ENCODE measurements at regions not wholly inside any gene's neighbourhood (a gene's known extent, or its start where the extent isn't known, plus 50 kb on each side); places are given as distances from the start of the nearest gene placed in this dataset.

GRCh38 chr7:45257284-45257683, 99.7 kb downstream of the RAMP3 start:
- no peak for ATAC-seq
- BruUV-seq (replicated peaks): no TSS peak
- H3K36me3 ChIP-seq (ENCODE audit: control insufficient read depth, insufficient read depth, low read length): no peaks in the 10 kb centered on the region
- ChIA-PET POLR2A (no interaction called here), CTCF (no interaction called here)
- H3K9me3 ChIP-seq (ENCODE audit: control insufficient read depth, insufficient read depth, low read depth, low read length): no peaks in the 10 kb centered on the region
- H3K27ac ChIP-seq (ENCODE audit: low read length): no peak overlapping the region
- TF ChIP-seq POLR2AphosphoS5 (IDR thresholded peaks at IDR 0.05; ENCODE audit: low read depth, low read length) (no peak), SIN3A (IDR thresholded peaks at IDR 0.05; ENCODE audit: borderline replicate concordance, insufficient read depth, low read depth, low read length) (no peak), CTCF (IDR thresholded peaks at IDR 0.05) (no peak), TCF7L2 (IDR thresholded peaks at IDR 0.05; ENCODE audit: low read depth, low read length) (no peak)
- TF ChIP-seq, protein P1, sequence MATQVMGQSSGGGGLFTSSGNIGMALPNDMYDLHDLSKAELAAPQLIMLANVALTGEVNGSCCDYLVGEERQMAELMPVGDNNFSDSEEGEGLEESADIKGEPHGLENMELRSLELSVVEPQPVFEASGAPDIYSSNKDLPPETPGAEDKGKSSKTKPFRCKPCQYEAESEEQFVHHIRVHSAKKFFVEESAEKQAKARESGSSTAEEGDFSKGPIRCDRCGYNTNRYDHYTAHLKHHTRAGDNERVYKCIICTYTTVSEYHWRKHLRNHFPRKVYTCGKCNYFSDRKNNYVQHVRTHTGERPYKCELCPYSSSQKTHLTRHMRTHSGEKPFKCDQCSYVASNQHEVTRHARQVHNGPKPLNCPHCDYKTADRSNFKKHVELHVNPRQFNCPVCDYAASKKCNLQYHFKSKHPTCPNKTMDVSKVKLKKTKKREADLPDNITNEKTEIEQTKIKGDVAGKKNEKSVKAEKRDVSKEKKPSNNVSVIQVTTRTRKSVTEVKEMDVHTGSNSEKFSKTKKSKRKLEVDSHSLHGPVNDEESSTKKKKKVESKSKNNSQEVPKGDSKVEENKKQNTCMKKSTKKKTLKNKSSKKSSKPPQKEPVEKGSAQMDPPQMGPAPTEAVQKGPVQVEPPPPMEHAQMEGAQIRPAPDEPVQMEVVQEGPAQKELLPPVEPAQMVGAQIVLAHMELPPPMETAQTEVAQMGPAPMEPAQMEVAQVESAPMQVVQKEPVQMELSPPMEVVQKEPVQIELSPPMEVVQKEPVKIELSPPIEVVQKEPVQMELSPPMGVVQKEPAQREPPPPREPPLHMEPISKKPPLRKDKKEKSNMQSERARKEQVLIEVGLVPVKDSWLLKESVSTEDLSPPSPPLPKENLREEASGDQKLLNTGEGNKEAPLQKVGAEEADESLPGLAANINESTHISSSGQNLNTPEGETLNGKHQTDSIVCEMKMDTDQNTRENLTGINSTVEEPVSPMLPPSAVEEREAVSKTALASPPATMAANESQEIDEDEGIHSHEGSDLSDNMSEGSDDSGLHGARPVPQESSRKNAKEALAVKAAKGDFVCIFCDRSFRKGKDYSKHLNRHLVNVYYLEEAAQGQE (IDR thresholded peaks at IDR 0.05; ENCODE audit: insufficient read depth in 1 of 2, low read depth in 2 of 2, low read length in 1 of 2): no peak
- no peak overlapping the region for H3K4me3 ChIP-seq (ENCODE audit: low read depth in 2 of 2, low read length in 2 of 2)
- intact Hi-C loops (cut with micrococcal nuclease; ENCODE audit: unreplicated experiment) (no loop called here), in situ Hi-C loops (cut with HindIII; ENCODE audit: low pct_unique_long_range_greater_than_20kb, low sequenced_read_pairs) (no loop called here)
- DNase-seq (ENCODE audit: low read depth, low spot score): no peak
- H3K27me3 ChIP-seq (ENCODE audit: control insufficient read depth, insufficient read depth, low read length): peaks cover 12% of the 10 kb centered on the region
- H3K4me1 ChIP-seq (ENCODE audit: control insufficient read depth, insufficient read depth, low read length): no peaks in the 10 kb centered on the region

- CTCF ChIA-PET: interaction anchor here (0.9 to 1.4 kb wide), 2 partner anchors 43 to 324 kb away, joined by 3 read pairs; no protein-coding TSS in a partner anchor
- no TSS peak for BruUV-seq (replicated peaks)
- in situ Hi-C loops (cut with HindIII; ENCODE audit: low pct_unique_long_range_greater_than_20kb, low sequenced_read_pairs): no loop called here
These were observed 101.1 kb downstream of the RAMP3 start for GRCh38 chr7:45258533-45259226.

More at GRCh38 chr7:45258533-45259226, 101.1 kb downstream of the RAMP3 start:
- no peak overlapping the region for H3K27ac ChIP-seq (ENCODE audit: low read length)
- H3K27me3 ChIP-seq (ENCODE audit: control insufficient read depth, insufficient read depth, low read length): peaks cover 9% of the 10 kb centered on the region; the same call in 1 of the 2 replicates
- H3K4me3 ChIP-seq (ENCODE audit: low read depth in 2 of 2, low read length in 2 of 2): no peak overlapping the region
- TF ChIP-seq TCF7L2 (IDR thresholded peaks at IDR 0.05; ENCODE audit: low read depth, low read length): no peak
- no peak for TF ChIP-seq POLR2AphosphoS5 (IDR thresholded peaks at IDR 0.05; ENCODE audit: low read depth, low read length)
- TF ChIP-seq CTCF (IDR thresholded peaks at IDR 0.05): no peak
- no peak for TF ChIP-seq SIN3A (IDR thresholded peaks at IDR 0.05; ENCODE audit: borderline replicate concordance, insufficient read depth, low read depth, low read length)
- TF ChIP-seq, protein P1 (IDR thresholded peaks at IDR 0.05; ENCODE audit: insufficient read depth in 1 of 2, low read depth in 2 of 2, low read length in 1 of 2): no peak
- DNase-seq (ENCODE audit: low read depth, low spot score) (no peak), ATAC-seq (peak; percentile 57; the same call in 1 of the 2 replicates)
- intact Hi-C loops (cut with micrococcal nuclease; ENCODE audit: unreplicated experiment): no loop called here
- H3K36me3 ChIP-seq (ENCODE audit: control insufficient read depth, insufficient read depth, low read length): no peaks in the 10 kb centered on the region
- no peaks in the 10 kb centered on the region for H3K4me1 ChIP-seq (ENCODE audit: control insufficient read depth, insufficient read depth, low read length)
- POLR2A ChIA-PET: no interaction called here
- H3K9me3 ChIP-seq (ENCODE audit: control insufficient read depth, insufficient read depth, low read depth, low read length): 0 out of 2 replicates have a peak, but pooled peaks cover 4% of the 10 kb centered on the region
